ENCODE measurements at regions not wholly inside any gene's neighbourhood (a gene's known extent, or its start where the extent isn't known, plus 50 kb on each side); places are given as distances from the start of the nearest gene placed in this dataset.

DNA sequence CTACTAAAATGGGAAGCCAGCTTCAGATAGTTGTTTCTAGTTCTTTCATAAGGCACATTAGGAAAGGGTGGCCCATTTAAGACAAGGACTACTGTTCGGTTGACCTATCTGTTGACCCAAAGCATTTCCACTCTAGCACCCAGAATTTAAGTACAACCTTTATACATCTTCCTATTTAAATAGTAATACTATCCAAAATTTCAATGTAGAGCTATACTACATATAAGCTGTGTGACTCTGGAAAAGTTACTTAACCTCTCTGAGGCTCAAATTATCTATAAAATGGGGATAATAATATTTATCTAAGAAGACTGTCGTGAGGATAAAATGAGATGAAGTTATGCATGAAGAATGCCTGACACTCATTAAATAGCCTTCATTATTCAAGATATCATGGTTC is 82.0 kb upstream of the TMEM164 start:
- TF ChIP-seq POLR2A (IDR thresholded peaks at IDR 0.05) = no peak
- TF ChIP-seq, protein P1, sequence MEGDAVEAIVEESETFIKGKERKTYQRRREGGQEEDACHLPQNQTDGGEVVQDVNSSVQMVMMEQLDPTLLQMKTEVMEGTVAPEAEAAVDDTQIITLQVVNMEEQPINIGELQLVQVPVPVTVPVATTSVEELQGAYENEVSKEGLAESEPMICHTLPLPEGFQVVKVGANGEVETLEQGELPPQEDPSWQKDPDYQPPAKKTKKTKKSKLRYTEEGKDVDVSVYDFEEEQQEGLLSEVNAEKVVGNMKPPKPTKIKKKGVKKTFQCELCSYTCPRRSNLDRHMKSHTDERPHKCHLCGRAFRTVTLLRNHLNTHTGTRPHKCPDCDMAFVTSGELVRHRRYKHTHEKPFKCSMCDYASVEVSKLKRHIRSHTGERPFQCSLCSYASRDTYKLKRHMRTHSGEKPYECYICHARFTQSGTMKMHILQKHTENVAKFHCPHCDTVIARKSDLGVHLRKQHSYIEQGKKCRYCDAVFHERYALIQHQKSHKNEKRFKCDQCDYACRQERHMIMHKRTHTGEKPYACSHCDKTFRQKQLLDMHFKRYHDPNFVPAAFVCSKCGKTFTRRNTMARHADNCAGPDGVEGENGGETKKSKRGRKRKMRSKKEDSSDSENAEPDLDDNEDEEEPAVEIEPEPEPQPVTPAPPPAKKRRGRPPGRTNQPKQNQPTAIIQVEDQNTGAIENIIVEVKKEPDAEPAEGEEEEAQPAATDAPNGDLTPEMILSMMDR (IDR thresholded peaks at IDR 0.05) = no peak
